ENCODE measurements at regions not wholly inside any gene's neighbourhood (a gene's known extent, or its start where the extent isn't known, plus 50 kb on each side); places are given as distances from the start of the nearest gene placed in this dataset.
A peak's percentile ranks its signal among the peaks of the same experiment; 100 is the strongest.

- TF ChIP-seq CTCF (IDR thresholded peaks at IDR 0.05): no peak
Observed at GRCh38 chr3:39592311-39593050, 125.0 kb downstream of the MOBP start.

GRCh38 chr3:39593341-39593740, 125.9 kb downstream of the MOBP start:
- no peak for TF ChIP-seq CTCF (IDR thresholded peaks at IDR 0.05)

- no peak for TF ChIP-seq CTCF (IDR thresholded peaks at IDR 0.05)
Observed at GRCh38 chr3:39601241-39601640, 133.8 kb downstream of the MOBP start.

- TF ChIP-seq CTCF (IDR thresholded peaks at IDR 0.05): no peak
Observed at GRCh38 chr3:39605837-39606236, 138.4 kb downstream of the MOBP start.

- no peak for TF ChIP-seq CTCF (IDR thresholded peaks at IDR 0.05)
Observed at GRCh38 chr3:39626198-39626597, 158.7 kb downstream of the MOBP start.

GRCh38 chr3:39631136-39631535, 163.7 kb downstream of the MOBP start:
- TF ChIP-seq CTCF (IDR thresholded peaks at IDR 0.05): no peak

- TF ChIP-seq CTCF (IDR thresholded peaks at IDR 0.05): peak; percentile 37; the same call in 1 of the 2 replicates
Observed at GRCh38 chr3:39637807-39638206, 170.3 kb downstream of the MOBP start.

- TF ChIP-seq CTCF (IDR thresholded peaks at IDR 0.05): no peak
Observed at GRCh38 chr3:39638301-39638700, 170.8 kb downstream of the MOBP start.

Measured in LNCAP (cell line).